ENCODE measurements at regions not wholly inside any gene's neighbourhood (a gene's known extent, or its start where the extent isn't known, plus 50 kb on each side); places are given as distances from the start of the nearest gene placed in this dataset.
A peak's percentile ranks its signal among the peaks of the same experiment; 100 is the strongest.

DNA sequence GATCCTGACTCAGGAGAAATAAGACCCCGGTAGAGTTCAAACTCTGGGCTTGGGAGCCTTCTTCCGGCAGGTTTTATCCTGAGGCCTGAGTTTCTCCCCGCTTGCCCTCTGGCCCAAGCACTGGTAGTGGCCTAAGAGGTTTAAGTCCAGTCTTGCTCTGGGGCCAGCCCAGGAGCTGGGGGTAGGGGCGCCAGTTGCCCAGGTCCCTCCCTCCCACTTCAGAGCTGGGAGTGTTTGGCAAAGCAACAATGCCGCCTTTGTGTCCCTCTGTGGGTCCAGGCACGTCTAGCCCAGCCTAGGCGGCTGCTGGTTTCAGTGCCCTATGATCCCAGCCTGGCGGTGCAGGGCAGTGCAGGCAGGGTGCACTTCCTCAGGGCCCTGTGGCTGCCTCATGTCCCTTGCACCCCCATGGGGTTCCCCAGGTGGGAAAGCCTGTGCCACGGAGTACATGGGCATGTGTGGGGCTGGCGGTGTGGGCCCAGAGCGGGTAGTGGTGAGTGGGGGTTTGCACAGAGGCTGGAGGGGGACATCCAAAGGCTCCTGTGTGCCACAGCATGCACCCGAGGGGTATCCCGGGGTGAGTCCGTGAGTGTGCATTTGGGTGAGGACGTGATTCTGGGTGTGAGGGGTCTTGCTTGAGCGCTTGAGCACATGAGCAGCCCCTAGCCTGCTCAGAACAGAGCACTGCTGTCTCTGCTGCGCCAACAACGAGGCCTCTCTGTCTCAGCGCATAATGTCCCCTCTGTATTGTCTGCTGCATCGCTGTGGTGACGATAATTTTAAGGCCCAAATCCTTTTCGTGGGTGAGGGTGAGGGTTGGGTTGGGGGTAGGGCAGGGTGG is 61.7 kb upstream of the PSD2 start:
- FAIRE-seq (no peak), DNase-seq (ENCODE audit: low spot score in 2 of 2) (peak in 1 of 2 donors; percentile 66)

DNA sequence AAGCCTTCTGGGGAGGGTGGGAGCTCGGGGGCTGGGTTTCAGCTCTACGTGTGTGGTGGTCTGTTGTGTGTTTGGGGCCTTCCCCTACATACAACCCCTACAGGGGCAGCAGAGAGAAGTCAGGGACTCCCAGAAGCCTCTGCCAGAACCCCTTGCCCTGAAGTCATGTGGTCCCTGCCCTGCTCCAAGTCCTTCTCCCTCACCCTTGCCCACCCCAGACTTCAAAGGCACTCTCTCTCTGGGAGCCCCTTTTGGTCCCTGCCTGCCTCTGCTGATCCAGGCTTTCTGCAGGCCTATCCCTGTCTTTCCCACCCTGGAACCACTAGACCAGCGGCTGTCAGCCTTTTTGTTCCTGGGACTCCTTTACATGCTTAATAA is 61.1 kb upstream of the PSD2 start:
- DNase-seq (ENCODE audit: low spot score in 2 of 2) (no peak), FAIRE-seq (no peak)

DNA sequence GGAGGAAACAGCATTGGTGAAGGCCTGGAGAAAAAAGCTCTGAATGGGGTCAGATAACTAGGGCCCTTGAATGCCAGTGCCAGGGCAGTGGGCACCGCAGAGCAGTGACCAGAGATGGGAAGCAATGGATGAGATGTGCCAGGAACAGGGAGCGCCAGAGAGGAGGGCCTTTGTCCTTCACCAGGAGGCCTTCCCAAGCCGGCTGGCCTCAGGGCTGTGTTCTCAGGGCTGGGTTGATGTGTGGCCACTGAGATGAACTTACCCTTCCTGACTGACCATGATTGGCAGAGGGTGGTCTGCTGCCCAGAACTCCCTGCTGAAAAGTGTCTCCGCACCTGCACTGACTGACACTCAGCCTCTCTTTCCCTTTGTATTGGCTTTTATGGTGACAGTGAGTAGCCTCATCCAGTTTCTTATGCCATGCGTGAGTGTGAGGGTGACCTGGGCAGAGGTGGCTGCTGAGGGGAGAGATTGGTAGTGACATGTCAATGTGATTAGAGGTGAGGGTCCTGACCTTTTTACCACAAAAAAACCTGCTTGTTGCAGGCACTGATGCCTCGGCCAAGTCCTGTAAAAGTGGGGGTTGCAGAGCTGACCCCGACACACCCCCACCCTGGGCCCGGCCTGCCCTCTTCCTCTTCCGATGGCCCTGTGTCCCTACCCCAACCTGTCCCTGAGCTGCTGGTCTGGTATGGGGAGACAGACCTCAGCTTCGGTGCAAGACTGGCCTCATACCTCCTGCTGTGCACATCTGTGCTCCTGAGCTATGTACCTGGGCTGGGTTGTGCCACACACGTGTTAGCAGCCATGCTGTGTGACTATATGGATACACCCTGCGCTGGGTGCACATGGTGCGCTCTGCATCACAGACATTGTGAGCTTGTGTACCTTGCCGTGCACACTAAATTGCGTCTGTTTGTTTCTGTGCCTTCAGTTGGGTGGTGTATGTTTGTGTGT is 57.1 kb upstream of the PSD2 start:
- no peak for FAIRE-seq

DNA sequence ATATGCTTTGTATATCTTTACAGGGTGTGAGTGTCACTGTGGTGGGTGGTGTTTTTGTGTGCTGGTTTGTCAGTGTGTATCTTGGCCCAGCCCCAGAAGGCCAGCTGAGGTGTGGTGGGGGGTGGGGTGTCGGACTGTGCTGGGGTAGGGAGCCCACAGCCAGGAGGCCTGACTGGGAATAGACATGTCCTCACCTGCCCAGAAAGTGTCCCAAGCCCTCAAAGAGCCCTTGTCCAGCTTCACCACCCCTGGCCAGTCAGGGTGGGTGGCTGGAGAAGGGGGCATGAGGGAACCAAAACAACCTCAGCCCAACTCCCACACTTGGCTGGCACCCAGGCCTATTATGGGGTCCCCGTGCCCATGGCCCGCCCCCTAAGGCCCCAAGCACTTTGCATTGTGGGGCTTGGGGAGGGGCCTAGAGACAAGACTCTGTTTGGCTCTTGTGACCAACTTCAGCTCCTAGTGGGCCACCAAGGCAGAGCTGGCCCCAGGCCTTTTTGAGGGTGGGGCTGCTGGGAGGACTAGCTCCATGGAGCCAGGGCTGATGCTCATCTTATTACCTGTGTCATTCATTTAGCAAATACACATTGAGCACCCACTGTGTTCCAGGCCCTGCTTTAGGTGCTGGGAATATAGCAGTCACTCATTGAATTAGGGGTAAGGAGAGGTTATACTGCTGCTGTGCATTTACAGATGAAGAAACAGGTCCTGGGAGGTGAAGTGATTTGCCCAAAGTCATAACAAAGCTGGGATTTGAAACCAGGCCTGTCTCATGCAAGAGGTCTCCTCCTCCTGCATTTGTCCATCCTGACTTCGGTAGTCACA is 56.2 kb upstream of the PSD2 start:
- FAIRE-seq (no peak), DNase-seq (ENCODE audit: low spot score in 2 of 2) (no peak)

More for the DNA sequence above, 57.1 kb upstream of the PSD2 start:
- no peak for DNase-seq (ENCODE audit: low spot score in 2 of 2)

DNA sequence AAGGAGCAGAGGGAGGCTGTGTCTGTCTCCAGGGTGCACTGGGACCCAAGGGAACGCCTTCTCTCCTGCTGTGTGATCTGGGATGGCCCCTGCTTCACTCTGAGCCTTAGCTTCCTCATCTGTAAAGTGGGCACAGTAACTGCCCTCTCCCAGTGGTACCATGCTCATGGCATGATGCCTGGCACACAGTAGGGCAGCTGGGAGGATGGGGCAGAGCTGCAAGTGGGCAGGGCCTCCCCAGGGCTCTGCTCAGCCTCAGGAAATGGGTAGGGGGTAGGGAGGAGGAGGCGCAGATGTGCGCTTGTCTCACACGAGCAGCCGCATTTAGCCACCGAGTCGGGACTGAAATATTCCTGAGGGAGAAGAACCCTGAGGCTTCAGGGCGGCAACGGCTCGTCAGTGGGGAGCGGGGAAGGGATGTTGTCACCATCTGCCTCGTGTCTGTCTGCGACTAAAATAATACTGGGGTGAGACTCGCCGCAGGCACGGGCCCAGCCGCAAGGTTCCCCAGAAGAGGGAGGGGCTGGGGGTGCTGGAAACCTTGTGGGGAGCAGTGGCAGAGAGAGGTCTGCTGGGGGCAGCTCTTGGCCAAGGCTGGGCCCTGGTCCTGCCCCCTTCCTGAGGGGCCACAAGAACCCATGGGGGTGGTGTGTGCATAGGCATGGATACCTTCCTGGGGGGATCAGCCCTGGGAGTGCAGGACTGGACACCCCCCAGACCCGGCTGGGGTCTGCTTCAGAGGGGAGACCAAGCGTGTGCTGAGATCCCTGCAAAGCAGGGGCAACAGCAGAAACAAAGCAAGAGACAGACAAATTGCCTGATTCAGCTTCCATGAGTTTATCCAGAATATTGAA is 55.2 kb upstream of the PSD2 start:
- DNase-seq (ENCODE audit: low spot score in 2 of 2) (no peak), FAIRE-seq (no peak)

DNA sequence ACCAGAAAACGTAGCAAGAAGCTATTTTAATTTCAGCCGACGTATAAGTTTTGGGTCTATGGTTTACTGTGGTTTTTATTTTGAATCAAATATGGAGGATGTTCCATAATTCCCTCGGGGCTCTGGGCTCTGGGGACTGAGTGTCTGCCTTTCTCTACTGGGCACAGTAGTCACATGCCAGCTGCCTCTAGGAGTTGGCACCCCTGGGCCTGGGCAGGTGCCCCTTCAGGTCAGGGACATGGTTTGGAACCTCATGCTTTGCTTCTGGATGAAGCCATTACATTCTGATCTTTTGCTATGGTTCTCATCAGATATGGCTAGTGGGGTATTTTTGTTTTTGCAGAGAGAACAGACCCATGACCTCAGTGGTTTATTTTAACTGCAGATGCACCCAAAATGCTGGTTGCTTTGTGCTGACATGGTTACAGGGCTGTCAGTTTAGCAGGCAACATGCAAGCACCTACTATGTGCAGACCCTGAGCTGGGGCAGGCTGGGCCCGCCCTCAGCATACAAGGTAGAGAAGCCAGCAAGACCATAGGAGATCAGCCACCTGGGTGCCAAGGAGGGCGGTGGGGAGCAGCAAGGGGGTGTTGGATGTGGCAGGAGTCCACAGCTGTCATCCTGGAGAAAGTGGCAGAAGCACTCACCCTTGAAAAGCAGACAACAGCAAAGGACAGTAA is 54.5 kb upstream of the PSD2 start:
- no peak for FAIRE-seq
- DNase-seq (ENCODE audit: low spot score in 2 of 2) = no peak

DNA sequence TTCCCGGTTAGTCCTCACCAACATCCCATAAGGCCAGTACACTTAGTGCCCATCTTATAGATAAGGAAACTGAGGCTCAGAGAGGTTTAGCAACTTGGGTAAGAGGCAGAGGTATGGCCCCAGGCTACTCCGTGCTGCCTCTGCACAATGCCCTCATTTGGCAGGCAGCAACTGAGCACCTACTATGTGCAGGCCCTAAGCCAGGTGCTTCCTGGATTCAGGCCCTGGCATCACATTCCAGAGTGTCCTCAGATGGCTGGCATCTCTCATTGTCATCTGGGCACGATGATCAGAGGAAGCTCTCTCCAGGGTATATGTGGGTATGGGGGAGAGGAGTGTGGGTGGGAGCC is 53.8 kb upstream of the PSD2 start:
- DNase-seq (ENCODE audit: low spot score in 2 of 2) (no peak), FAIRE-seq (no peak)

DNA sequence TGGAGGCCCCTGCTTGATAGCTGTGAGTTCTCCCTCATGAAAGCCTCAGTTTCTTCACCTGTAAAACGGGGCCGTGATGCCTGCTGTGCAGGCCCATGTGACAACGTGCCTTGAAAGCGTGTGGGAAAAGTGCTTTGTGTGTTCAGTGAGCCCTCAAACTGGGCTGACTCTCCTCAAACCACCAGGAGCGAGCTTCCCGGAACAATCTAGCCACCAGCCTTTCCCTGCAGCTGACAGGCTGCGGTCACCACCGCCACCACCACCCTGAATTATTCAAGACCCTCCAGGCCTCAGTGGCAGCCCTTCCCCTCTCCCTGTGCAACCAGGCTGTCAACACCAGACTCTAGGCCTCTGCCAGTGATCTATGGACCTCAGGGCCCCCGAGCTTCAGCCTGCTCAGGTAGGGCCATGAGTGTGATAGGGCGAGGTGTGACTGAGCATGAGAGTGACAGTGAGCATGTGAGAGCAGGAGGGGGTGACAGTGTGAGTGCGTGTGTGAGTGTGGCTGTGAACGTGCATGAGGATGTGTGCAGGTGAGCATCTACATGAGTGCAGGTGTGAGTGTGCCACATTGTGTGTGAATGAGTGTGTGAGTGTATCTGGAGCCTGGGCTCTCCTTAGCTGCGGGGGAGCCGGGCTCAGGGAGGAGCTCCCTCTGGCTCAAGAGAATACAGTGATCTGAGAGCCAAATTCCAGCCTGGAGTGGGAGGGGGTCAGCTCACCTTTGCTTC is 53.3 kb upstream of the PSD2 start:
- no peak for FAIRE-seq
- DNase-seq (ENCODE audit: low spot score in 2 of 2) = no peak

DNA sequence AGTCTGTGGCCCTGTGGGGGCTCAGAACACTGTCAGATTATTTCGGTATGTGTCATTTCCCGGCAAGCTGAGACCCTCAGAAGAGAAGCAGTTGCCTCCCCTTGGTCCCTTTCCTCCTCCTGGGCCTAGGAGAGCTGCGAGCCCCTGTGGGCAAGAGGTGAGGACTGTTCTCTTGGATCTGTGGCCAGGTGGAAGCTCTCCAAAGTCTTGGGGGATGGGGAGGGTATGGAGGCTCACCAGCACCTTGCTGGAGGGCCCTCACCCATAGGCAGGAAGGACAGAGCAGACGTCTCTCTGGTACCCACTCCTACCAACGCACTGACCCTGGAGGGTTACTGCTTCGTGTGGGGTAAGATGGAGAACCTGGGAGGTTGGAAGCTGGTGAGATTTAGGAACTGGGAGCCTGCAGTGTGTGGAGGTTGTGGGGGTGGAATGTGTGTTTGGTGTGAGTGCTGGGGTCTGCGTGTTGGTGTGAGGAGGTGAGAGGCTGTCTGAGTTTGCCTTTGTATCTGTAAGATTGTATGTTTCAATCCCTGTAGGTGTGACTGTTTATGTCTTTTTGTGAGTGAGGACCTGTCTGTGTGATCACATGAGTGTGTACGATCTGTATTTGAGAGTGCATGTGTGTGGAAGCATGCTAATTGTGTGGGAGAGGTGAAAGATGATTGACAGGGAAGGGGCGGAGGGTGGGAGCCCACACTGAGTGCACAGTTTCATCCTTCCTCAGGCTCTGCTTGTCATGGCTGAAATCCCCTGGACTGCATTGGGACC is 52.4 kb upstream of the PSD2 start:
- no peak for FAIRE-seq
- DNase-seq (ENCODE audit: low spot score in 2 of 2) = no peak

DNA sequence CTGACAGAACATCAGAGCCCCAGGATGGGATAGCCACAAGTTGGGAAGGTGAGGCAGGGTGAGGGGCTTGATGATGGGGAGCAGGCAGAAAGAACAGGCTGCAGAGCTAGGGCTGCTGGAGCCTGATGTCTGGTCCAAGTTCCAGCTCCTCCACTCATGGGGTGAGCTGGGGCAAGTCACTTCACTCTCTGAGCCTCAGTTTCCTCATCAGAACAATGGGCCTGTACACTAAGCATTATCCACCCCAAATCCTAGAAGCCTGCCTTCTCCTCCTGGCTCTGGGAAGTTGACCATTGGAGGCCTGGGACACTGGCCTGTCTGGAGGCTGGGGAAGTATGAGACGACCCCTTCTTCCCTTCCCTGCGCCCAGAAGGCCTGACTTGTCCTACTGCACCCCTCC is 51.8 kb upstream of the PSD2 start:
- FAIRE-seq = no peak
- no peak for DNase-seq (ENCODE audit: low spot score in 2 of 2)

DNA sequence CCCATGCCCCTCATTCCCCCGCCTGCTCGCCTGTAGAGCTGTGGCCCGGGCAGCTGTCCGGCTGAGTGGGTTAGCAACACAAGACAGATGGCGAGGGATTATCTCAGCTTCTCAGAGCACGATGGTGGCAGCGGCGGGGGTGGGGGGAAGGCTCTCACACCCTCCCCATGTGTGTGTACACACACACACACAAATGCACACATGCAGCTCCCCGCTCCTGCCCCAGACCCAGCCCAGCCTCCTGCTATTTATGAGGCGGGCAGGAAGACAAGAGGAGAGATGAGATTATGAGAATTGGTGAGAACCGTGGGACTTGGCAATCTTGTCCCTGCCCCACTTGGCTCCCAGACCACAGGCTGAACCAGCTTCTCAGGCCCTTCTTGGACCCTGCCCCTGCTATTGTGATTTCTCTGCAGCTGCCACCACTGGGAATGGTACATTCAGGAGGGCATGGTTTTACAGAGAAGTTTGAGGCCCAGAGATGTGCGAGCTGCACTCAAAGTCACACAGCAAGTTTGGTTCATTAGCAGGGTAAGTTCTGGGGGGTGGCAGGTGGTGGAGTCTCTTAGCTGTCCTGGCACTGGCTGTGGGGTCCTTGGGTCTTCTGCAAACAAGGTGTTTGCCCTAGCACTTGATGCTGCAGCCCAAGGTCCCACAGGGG is 51.0 kb upstream of the PSD2 start:
- DNase-seq (ENCODE audit: low spot score in 2 of 2) (no peak), FAIRE-seq (no peak)

DNA sequence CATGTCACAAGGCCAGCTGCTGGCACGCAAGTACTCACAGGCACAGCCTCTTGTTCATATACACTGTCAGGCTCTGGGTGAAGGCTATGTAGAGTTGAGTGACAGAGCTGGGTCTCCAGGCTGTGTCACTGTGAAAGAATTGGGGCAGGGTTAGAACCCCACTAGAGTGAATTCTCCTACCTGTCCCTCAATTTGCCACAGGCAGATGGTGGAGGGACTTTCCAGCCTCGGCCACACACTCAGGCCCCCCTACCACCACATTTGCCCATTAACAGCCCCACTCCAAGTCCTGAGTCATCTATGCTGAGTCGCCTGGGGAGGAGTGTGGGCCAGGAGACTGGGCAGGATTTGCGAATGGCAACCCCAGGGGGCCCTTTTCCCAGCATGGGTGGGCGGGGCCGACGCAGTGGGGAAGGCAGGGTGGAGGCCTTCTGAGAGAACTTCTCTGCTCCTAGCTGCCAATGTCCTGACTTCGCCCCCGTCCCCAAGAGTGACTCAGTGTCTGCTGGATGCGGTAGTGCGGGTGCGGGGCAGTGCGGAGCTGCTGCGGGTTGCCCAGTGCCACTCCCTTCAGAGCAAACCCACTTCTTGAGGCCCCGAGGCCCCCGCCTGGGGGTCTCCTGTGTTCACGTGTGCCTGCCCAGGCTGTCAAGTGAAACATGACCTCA is 50.3 kb upstream of the PSD2 start:
- DNase-seq (ENCODE audit: low spot score in 2 of 2) = peak in 1 of 2 donors; percentile 76

DNA sequence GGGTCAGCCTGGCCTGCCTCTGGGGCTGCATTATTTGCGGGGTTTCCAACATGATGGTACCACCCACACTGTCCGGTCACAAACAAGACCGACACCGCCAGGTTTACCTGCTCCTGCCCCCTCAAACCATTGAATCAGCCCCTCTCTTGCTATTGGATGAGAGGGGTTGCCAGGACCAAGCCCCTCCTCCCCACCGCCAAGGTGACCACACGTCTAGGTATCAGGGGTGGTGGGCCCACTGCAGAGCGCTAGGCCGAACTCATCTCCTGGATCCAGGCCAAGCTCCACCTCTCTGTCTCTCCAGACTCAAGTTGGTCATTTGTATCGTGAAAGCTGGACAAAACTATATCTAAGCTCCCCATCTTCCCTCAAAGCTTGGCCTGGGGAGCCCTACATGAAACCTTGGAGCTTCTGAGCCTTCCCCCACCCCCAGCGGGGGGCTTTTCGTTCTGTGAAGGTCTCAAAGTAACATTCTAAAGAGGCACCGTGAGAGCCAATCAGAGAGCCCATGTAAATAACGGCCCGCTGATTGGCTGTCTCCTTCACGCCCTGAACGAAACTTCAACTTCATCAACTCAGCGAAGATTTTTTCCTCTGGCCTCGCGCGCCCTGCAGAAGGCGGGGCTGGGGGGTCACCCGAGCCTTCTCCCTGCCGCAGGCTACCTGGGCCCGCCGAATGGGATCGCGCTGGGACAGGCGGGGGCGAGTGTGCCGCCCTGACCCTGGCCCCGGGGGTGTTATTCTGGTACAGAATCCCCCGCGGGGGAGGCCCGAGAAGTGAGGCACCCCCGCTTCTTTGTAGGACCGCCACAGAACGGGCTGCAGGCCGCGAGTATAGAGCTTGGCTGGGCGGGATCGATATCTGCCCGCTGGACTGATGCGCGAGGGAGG is 49.6 kb upstream of the PSD2 start:
- FAIRE-seq (no peak), DNase-seq (ENCODE audit: low spot score in 2 of 2) (peak in 1 of 2 donors; percentile 67)

More for the DNA sequence above, 50.3 kb upstream of the PSD2 start:
- no peak for FAIRE-seq

Data from frontal cortex (tissue), 3 donors.